Ishikawa (cell line): ENCODE measurements at regions not wholly inside any gene's neighbourhood (a gene's known extent, or its start where the extent isn't known, plus 50 kb on each side); places are given as distances from the start of the nearest gene placed in this dataset.

Experiments
- CREB1 ChIP-seq: IDR thresholded peaks from 2 replicates; pipeline ENCODE4 v1.6.1; 2012; ENCODE audit warnings: low read depth
- FOXM1 ChIP-seq: IDR thresholded peaks from 2 replicates; pipeline ENCODE4 v1.6.1; 2012; ENCODE audit warnings: low read depth, borderline replicate concordance
- TEAD4 ChIP-seq: IDR thresholded peaks from 2 replicates; pipeline ENCODE4 v1.6.1; 2012
- TF ChIP-seq, protein P1 (sequence below): IDR thresholded peaks from 2 replicates; pipeline ENCODE4 v1.6.1; 2012; ENCODE audit warnings: low read depth, mild to moderate bottlenecking

- no peak for TF ChIP-seq TEAD4
- no peak for TF ChIP-seq CREB1
- no peak for TF ChIP-seq FOXM1
- TF ChIP-seq, protein P1, sequence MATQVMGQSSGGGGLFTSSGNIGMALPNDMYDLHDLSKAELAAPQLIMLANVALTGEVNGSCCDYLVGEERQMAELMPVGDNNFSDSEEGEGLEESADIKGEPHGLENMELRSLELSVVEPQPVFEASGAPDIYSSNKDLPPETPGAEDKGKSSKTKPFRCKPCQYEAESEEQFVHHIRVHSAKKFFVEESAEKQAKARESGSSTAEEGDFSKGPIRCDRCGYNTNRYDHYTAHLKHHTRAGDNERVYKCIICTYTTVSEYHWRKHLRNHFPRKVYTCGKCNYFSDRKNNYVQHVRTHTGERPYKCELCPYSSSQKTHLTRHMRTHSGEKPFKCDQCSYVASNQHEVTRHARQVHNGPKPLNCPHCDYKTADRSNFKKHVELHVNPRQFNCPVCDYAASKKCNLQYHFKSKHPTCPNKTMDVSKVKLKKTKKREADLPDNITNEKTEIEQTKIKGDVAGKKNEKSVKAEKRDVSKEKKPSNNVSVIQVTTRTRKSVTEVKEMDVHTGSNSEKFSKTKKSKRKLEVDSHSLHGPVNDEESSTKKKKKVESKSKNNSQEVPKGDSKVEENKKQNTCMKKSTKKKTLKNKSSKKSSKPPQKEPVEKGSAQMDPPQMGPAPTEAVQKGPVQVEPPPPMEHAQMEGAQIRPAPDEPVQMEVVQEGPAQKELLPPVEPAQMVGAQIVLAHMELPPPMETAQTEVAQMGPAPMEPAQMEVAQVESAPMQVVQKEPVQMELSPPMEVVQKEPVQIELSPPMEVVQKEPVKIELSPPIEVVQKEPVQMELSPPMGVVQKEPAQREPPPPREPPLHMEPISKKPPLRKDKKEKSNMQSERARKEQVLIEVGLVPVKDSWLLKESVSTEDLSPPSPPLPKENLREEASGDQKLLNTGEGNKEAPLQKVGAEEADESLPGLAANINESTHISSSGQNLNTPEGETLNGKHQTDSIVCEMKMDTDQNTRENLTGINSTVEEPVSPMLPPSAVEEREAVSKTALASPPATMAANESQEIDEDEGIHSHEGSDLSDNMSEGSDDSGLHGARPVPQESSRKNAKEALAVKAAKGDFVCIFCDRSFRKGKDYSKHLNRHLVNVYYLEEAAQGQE = no peak
Observed at GRCh38 chr10:43801626-43802025, 152.9 kb upstream of the ZNF32 start.
